Natural killer cell (primary cell): ENCODE measurements at regions not wholly inside any gene's neighbourhood (a gene's known extent, or its start where the extent isn't known, plus 50 kb on each side); places are given as distances from the start of the nearest gene placed in this dataset.

Source experiments
- ATAC-seq, 3 donors: fragments of 150-1000 bp in 2 of 3; fragments of 200-7000 bp in 1 of 3; cut with Tn5 transposase; 1 replicate in 1 of 3; 2 replicates in 2 of 3; pipeline ENCODE4 v1.10.0; 2021; ENCODE audit warnings: mild to moderate bottlenecking in 2 of 3, moderate library complexity in 2 of 3
- DNase-seq, 2 donors: peaks; one replicate each; pipeline versions ENCODE4 v3.0.0 to v3.0.0-alpha.2; 2013 to 2021; ENCODE audit warnings: mixed read lengths in 1 of 2
- H3K27ac ChIP-seq: one replicate; pipeline ENCODE4 v1.5.1; 2013; ENCODE audit warnings: mild to moderate bottlenecking, low read length
- H3K27me3 ChIP-seq: one replicate; pipeline ENCODE4 v1.6.1; 2013; ENCODE audit warnings: low read length; ENCODE audit not compliant: control insufficient read depth, insufficient read depth
- H3K36me3 ChIP-seq: one replicate; pipeline ENCODE4 v1.6.1; 2013; ENCODE audit warnings: low read length; ENCODE audit not compliant: control insufficient read depth, insufficient read depth
- H3K4me1 ChIP-seq: one replicate; pipeline ENCODE4 v1.6.1; 2013; ENCODE audit warnings: low read length; ENCODE audit not compliant: control insufficient read depth, insufficient read depth
- H3K4me3 ChIP-seq: one replicate; pipeline ENCODE4 v1.5.1; 2013; ENCODE audit warnings: low read length
- H3K9me3 ChIP-seq: one replicate; pipeline ENCODE4 v1.6.1; 2013; ENCODE audit warnings: low read length; ENCODE audit not compliant: control insufficient read depth, insufficient read depth
- H3K27ac Mint-ChIP-seq, 2 donors: one replicate each; pipeline ENCODE4 v1.8.0; 2022; ENCODE audit warnings: mild to moderate bottlenecking in 2 of 2, mixed read lengths in 2 of 2, moderate library complexity in 1 of 2
- H3K27me3 Mint-ChIP-seq, 2 donors: one replicate each; pipeline ENCODE4 v1.8.0; 2022; ENCODE audit warnings: low read depth in 2 of 2, mixed read lengths in 2 of 2
- H3K36me3 Mint-ChIP-seq: one replicate; pipeline ENCODE4 v1.8.0; 2022; ENCODE audit warnings: mixed read lengths
- H3K4me1 Mint-ChIP-seq, 2 donors: one replicate each; pipeline ENCODE4 v1.8.0; 2022; ENCODE audit warnings: mixed read lengths in 2 of 2
- H3K4me3 Mint-ChIP-seq: one replicate; pipeline ENCODE4 v1.8.0; 2022; ENCODE audit warnings: mild to moderate bottlenecking, moderate library complexity, mixed read lengths
- H3K9me3 Mint-ChIP-seq, 2 donors: one replicate each; pipeline ENCODE4 v1.8.0; 2022; ENCODE audit warnings: mixed read lengths in 2 of 2
- CTCF ChIP-seq: fragments of 200-600 bp; IDR thresholded peaks from one replicate; pipeline ENCODE4 v1.8.0; 2022; ENCODE audit warnings: antibody characterized with exemption
- WGBS: methylation state at CpG from one replicate; pipeline ENCODE4 v1.1.7; 2013; ENCODE audit warnings: missing lambda C conversion rate; ENCODE audit not compliant: insufficient coverage; 5-methylcytosine and 5-hydroxymethylcytosine counted together
- intact Hi-C: fragments of 100-400 bp; cut with micrococcal nuclease; formaldehyde crosslinking; loops from one replicate; pipeline ENCODE4 v1.14.2; 2022

GRCh38 chr5:159438092-159438491, 107.8 kb upstream of the IL12B start:
- H3K9me3 ChIP-seq: no peaks in the 10 kb centered on the region
- ATAC-seq: no peak
- H3K4me3 ChIP-seq: no peak overlapping the region
- H3K27ac ChIP-seq: no peak overlapping the region
- intact Hi-C loops: no loop called here
- Mint-ChIP-seq H3K36me3 (no peaks in the 10 kb centered on the region), H3K4me1 (peaks cover 0 to 9% of the 10 kb centered on the region in 2 donors), H3K4me3 (no peak overlapping the region), H3K27ac (no peak overlapping the region), H3K27me3 (peaks cover 11 to 25% of the 10 kb centered on the region in 2 donors), H3K9me3 (no peaks in the 10 kb centered on the region)
- H3K27me3 ChIP-seq: no peaks in the 10 kb centered on the region
- WGBS: 84% methylated on average over 4 of the region's 4 CpGs
- DNase-seq: no peak
- H3K36me3 ChIP-seq: no peaks in the 10 kb centered on the region
- peaks cover 3% of the 10 kb centered on the region for H3K4me1 ChIP-seq
- TF ChIP-seq CTCF: no peak

GRCh38 chr5:159439002-159439401, 108.7 kb upstream of the IL12B start:
- Histone ChIP-seq H3K9me3 (no peaks in the 10 kb centered on the region), H3K27ac (no peak overlapping the region), H3K36me3 (no peaks in the 10 kb centered on the region), H3K4me3 (no peak overlapping the region), H3K27me3 (no peaks in the 10 kb centered on the region), H3K4me1 (peaks cover 3% of the 10 kb centered on the region)
- Mint-ChIP-seq H3K27ac (no peak overlapping the region), H3K36me3 (no peaks in the 10 kb centered on the region), H3K27me3 (peaks cover 5 to 16% of the 10 kb centered on the region in 2 donors), H3K4me3 (no peak overlapping the region), H3K9me3 (no peaks in the 10 kb centered on the region), H3K4me1 (peaks cover 0 to 5% of the 10 kb centered on the region in 2 donors)
- TF ChIP-seq CTCF: no peak
- intact Hi-C loops: no loop called here
- 100% methylated on average over 2 of the region's 2 CpGs for WGBS
- no peak for ATAC-seq
- DNase-seq: no peak

GRCh38 chr5:159440235-159440634, 109.9 kb upstream of the IL12B start:
- no peak for TF ChIP-seq CTCF
- WGBS: 86% methylated on average over 7 of the region's 7 CpGs
- Histone ChIP-seq H3K9me3 (no peaks in the 10 kb centered on the region), H3K27ac (no peak overlapping the region), H3K4me1 (peaks cover 3% of the 10 kb centered on the region), H3K36me3 (no peaks in the 10 kb centered on the region), H3K4me3 (no peak overlapping the region), H3K27me3 (no peaks in the 10 kb centered on the region)
- H3K27ac Mint-ChIP-seq: no peak overlapping the region
- no peaks in the 10 kb centered on the region for H3K9me3 Mint-ChIP-seq
- peaks cover 8 to 19% of the 10 kb centered on the region in 2 donors for H3K27me3 Mint-ChIP-seq
- H3K4me3 Mint-ChIP-seq: no peak overlapping the region
- H3K36me3 Mint-ChIP-seq: no peaks in the 10 kb centered on the region
- H3K4me1 Mint-ChIP-seq: peaks cover 0 to 10% of the 10 kb centered on the region in 2 donors
- intact Hi-C loops: loop anchor here (5.0 kb wide), 1 partner anchor 547 kb away; no protein-coding TSS in a partner anchor
- DNase-seq (no peak), ATAC-seq (no peak)

GRCh38 chr5:159440968-159441367, 110.7 kb upstream of the IL12B start:
- no peaks in the 10 kb centered on the region for H3K27me3 ChIP-seq
- H3K36me3 ChIP-seq: no peaks in the 10 kb centered on the region
- peaks cover 3% of the 10 kb centered on the region for H3K4me1 ChIP-seq
- Mint-ChIP-seq H3K36me3 (no peaks in the 10 kb centered on the region), H3K27me3 (peaks cover 11 to 21% of the 10 kb centered on the region in 2 donors), H3K9me3 (no peaks in the 10 kb centered on the region), H3K4me3 (no peak overlapping the region), H3K27ac (no peak overlapping the region), H3K4me1 (peaks cover 0 to 10% of the 10 kb centered on the region in 2 donors)
- WGBS: 100% methylated on average over 1 of the region's 4 CpGs
- H3K27ac ChIP-seq: no peak overlapping the region
- H3K9me3 ChIP-seq: no peaks in the 10 kb centered on the region
- TF ChIP-seq CTCF: no peak
- no peak overlapping the region for H3K4me3 ChIP-seq
- DNase-seq: no peak
- intact Hi-C loops: loop anchor here (5.0 kb wide), 1 partner anchor 546 kb away; no protein-coding TSS in a partner anchor
- no peak for ATAC-seq
